ENCODE measurements at regions not wholly inside any gene's neighbourhood (a gene's known extent, or its start where the extent isn't known, plus 50 kb on each side); places are given as distances from the start of the nearest gene placed in this dataset.
"Not testable (repeated sequence)": the region's sequence is repeated elsewhere in the genome, so short reads cannot be mapped to it uniquely, and the experiment has no call there.

DNA sequence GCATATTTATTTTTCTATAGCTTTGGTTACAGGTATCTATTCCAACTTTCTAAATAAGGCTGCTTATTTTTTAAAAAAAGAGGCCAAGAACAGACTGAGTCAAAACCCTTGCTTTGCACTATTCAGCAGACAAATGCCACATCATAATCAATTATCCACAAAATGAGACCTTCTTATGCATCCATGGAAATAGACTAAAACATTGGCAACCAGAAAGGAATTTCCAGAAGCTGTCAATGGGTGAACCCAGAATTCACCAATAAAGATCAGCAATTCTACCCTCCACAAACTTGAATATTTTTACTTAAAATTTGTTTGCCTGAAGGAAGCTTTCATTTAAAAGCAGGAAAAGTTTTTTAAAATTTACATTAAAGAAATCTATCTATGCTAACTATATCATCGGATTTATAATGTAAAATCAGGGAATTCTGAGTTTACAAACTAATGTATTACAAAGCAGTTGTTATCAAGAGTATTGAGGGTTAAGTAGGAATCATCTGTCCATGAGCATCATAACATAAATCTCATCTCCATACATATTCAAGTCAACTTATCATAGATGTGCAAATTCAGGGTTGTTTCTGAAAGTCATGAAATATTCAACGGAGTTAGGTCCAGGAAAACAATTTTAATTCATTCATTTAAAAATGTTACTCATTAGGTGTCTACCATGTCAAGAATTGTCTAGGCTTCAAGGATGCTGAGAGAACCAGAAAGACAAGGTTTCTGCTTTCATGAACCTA, 548.0 kb downstream of the SATB2 start:
- no peak for DNase-seq

- DNase-seq: no peak
Measured at GRCh38 chr2:198905881-198906612, 551.7 kb downstream of the SATB2 start.

DNA sequence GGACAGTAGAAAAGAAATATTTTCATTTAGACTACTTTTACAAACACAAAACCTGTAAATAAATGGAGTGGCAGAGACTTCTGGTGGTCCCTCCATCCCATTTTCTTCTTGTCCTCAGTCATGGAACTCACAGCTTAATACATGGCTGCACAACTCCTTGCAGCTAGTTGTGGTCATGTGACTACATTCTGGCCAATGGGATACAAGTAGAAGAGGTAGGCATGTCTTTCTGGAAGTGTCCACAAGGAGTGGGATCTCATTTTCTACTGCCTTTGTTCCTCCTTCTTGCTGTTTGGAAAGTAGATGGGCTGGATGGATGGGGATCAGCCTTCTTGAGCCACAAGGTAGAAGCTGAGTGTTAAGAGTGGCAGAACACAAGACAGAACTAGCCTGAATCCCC, 555.8 kb downstream of the SATB2 start:
- no peak for DNase-seq

DNA sequence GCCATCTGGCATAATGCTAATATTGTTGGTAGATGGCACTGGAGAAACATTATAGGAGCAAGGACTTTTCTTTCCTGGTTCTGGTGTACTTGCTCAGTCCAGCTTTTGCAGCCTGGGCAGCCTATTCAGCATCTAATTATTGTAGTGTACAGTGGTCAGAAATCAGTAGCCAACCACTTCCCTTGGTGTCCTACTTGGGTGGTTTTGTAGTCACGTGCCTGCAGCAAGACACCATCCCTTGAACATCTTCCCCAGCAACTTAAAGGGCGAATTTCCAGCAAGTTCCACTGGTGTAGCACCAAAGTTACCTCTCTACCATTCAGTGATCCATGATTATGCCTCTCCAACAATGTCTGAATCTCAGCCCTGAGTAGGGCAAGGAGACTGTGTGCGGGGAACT, 557.6 kb downstream of the SATB2 start:
- no peak for DNase-seq

DNA sequence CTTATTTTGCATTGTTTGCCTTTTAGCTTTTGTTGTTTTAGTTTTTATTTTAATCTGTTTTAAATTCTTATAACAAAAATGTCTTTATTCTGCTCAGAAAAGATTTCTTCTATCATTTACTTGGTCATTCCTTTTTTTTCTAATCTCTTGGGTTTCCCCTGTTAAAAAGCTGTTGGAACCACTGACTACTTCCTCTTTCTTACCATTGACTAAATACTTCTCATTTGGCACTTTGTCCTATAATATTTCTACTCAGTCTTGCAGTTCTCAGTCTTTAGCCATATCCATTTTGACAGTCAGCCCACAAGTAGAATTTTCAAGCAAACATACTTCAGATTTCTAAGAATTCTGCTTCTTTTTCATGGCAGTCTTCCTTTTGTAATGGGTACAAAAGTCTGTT, 567.2 kb downstream of the SATB2 start:
- no peak for DNase-seq

- DNase-seq: no peak
Measured at GRCh38 chr2:198883604-198884003, 574.1 kb downstream of the SATB2 start.

GRCh38 chr2:198880986-198881385, 576.8 kb downstream of the SATB2 start:
- no peak for DNase-seq

GRCh38 chr2:198880421-198880820, 577.3 kb downstream of the SATB2 start:
- DNase-seq: no peak

DNA sequence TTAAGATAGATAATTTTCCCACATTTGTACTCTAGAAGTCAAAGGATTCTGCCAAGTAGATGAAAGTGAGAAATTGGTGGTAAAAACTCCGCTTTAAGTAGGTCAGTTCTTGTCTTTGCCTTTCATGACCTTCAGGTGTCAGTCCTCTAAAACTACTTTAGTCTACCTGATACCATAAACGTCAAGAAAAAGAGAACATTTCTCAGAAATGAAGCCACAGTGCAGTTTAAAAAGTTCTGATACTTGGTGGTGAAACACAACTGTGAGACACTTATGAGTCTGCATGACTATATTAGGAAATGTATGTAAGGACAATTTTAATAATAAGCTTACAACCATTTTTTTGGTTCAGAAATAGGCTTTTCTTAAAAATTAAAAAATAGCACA, 583.3 kb downstream of the SATB2 start:
- DNase-seq: no peak

DNA sequence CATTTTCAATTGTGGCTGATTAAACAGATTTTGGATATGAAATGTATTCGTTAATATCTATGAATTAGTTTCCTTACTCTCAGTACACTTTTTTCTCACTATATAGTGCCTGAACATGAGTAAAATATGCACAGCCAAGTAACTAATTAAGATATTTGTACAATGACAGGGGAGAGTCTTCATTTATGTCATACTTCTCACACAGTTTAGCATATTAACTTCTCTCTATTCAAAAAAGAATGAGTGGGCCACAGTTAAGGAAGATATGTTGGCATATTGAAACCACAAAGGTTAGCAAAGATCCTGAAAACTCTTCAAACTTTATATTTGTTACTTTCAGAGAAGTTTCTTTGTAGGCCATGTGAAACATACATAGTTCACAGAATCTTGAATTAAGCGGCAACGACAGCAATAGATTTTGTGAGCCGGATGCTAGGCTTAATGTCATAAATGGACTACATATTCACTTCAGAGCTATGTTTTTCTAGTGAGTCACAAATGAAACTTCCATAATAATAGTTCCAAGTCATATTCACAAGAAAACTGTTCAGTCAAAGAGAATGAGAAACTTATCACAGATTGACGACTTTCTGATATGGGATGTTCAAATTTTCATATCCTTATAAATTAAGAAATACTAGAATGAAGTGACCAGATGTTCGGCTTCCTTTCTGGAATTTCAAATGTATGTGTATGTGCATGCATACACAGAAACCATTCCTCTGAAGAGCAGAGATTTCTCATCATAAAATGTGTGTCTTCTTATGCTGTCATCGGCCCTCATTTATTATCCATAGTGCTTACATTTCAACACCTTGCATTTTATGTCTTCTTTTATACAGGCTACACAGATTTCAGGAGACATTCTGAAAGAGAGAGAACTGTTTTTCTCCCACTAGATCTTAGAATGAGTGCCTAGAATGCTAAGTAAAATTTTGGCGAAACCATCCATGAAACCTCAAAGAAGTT, 584.0 kb downstream of the SATB2 start:
- DNase-seq: no peak

GRCh38 chr2:198863655-198864054, 594.1 kb downstream of the SATB2 start:
- no peak for DNase-seq

DNA sequence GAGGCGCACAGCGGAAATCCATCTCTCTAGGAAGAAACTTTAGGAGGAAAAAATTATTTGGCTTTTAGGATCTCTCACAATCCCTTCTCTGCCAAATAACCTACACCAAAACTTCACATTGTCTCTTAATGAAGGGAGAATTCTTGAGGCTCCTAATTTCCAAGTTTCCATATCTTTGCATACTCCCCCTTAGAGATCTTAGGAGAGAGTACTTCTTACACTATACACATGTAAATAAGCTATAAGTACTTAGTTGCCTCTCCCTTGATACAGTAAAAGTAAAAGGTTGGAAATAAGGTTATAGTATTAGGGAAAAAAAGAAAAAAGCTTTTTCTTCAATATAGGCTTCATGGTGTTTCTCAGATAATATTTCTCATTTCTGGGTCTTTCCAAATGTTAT, 596.7 kb downstream of the SATB2 start:
- no peak for DNase-seq

DNA sequence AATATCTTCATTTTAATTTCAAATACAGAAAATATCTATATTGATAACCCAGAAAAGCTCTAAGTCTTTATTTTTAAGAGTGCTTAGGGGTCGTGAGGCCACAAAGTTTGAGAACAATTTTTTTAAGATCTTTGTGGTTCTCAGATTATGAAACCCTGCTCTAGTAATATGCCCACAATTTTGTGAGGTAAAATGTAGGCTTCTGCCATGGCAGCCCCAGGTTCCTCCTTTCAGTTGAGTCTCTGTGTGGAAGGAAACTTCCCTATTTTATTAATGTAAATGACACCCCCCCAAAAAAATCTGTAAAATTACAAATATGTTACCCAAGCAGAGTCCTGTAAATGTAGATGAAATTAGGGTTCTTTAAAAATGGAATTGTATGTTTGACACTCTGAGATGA, 600.5 kb downstream of the SATB2 start:
- DNase-seq: no peak

- not testable (repeated sequence) for DNase-seq
Measured at GRCh38 chr2:198855746-198856145, 602.0 kb downstream of the SATB2 start.

DNA sequence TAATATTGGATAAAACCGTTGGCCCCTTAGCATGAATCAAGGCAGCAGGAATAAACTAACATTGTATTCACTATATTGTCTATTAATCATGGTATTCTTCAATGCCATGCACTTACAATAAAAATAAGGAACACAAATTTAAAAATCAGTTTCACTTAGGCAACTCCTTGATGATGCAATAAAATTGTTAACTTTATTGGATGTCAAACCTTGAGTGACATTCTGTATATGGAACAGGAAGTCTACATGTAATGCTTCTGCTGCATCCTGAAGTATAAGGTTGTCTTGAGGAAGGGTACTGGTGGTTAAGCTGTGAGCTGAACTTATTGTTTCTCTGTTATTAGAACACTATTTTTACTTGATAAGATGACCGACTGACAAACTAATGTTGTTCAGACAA, 605.5 kb downstream of the SATB2 start:
- DNase-seq: no peak

DNA sequence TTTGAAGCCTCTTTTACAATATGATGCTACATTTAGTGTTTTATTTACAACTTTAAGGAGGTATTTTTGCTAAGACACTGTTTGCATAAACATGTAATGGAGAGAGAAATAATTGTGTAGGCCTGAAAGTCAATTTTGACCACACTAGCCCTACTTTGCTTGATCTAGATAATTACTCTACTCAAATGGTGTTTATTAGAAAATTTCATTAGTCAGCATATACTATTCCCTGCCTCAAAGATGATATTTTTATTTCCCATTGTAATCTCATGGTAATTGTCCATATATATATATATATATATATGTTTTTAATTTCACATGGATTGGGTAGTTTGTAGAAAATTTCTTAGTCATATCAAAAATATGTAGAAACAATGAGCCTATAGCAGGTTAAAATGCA, 632.2 kb downstream of the SATB2 start:
- no peak for DNase-seq

- no peak for DNase-seq
Measured at GRCh38 chr2:198817536-198817935, 640.2 kb downstream of the SATB2 start.

GRCh38 chr2:198815626-198816025, 642.1 kb downstream of the SATB2 start:
- no peak for DNase-seq

DNA sequence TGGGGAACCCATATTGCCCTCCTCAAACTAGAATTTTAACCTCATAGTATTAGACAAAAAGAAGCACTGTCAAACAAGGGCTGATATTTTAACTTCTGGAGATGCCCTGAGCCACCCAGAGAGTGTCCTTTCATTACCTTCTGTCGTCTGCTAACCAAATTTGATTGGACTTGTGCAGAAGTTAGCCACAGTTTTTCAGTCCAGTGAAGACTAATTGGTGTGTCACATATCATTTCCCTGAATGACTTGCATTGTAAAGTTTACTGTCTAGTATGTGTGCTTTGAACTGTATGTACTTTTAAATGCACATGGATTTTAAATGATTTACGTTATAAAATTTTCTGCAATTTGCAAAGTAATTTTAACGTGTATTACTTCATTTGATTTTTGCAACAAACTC, 646.5 kb downstream of the SATB2 start:
- no peak for DNase-seq

DNA sequence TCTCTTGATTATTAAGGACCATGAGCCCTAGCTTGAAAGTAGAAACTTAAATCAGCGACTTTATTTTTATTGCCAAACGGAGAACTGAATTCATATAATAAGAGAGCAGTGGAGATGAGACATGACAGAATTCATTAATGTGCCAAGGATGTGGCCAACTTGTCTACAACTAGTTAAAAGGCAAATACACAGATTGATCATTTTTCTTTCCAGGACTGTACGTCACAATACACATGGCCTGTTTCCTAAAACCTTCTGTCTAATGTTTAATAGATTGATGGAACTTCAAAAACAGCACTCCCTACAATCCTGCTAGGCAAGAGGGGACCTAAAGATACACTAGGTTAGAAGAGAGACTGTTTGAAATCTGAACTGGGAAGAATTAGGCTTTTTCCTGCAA, 647.8 kb downstream of the SATB2 start:
- DNase-seq: no peak

DNA sequence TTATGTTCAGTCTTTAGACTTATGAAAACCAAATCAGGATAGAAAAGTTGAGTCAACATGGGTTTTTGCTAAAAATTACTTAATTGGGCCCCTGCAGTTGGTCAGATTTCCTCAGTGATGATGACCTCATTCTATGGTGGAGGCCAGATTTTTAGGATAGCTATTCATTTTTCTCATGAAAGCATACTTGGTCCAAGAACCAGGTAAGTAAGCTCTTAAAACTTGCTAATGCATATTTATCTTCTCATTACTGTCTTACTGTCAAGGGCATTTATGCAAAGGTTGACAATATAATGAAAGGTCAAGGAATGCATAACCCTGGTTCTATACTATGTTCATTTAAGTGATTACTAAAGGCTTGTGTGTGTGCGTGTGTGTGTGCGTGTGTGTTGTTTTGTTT, 650.6 kb downstream of the SATB2 start:
- no peak for DNase-seq

GRCh38 chr2:198795419-198795818, 662.3 kb downstream of the SATB2 start:
- no peak for DNase-seq

- DNase-seq: no peak
Measured at GRCh38 chr2:198791623-198792022, 666.1 kb downstream of the SATB2 start.

GRCh38 chr2:198788676-198789075, 669.1 kb downstream of the SATB2 start:
- no peak for DNase-seq
